Thyroid gland (tissue), 4 donors: ENCODE measurements at regions not wholly inside any gene's neighbourhood (a gene's known extent, or its start where the extent isn't known, plus 50 kb on each side); places are given as distances from the start of the nearest gene placed in this dataset.

Experiments
- DNase-seq, 2 donors: peaks; one replicate each; pipeline ENCODE4 v3.0.0-alpha.2; 2019
- H3K27ac ChIP-seq, 3 donors: fragments of 200-600 bp; sonication (generic); 1 replicate in 2 of 3; 2 replicates in 1 of 3; pipeline ENCODE4 v1.5.1; 2016 to 2019; ENCODE audit warnings: mild to moderate bottlenecking in 1 of 3, moderate library complexity in 1 of 3
- H3K27me3 ChIP-seq: fragments of 200-600 bp; sonication (generic); one replicate; pipeline ENCODE4 v1.5.1; 2019
- H3K36me3 ChIP-seq, 2 donors: fragments of 200-600 bp; sonication (generic); one replicate each; pipeline ENCODE4 v1.5.1; 2016 to 2019
- H3K4me1 ChIP-seq, 2 donors: fragments of 200-600 bp; sonication (generic); one replicate each; pipeline ENCODE4 v1.5.1; 2017 to 2019
- H3K4me3 ChIP-seq, 3 donors: fragments of 200-600 bp; sonication (generic); replicated peaks in 1 of 3; 1 replicate in 2 of 3; 2 replicates in 1 of 3; pipeline ENCODE4 v1.5.1; 2016; ENCODE audit warnings: mild to moderate bottlenecking in 1 of 3
- H3K9me3 ChIP-seq: fragments of 200-600 bp; sonication (generic); one replicate; pipeline ENCODE4 v1.5.1; 2017
- CTCF ChIP-seq, 6 experiments: fragments of 200-600 bp in 3 of 6; fragments of 450-650 bp in 3 of 6; sonication (generic) in 3 of 6; IDR thresholded peaks; one replicate each; pipeline ENCODE4 v1.5.1; 2016 to 2019; ENCODE audit warnings: antibody characterized with exemption in 6 of 6, mild to moderate bottlenecking in 2 of 6, inconsistent platforms in 1 of 6, moderate library complexity in 1 of 6
- POLR2A ChIP-seq, 2 donors: fragments of 450-650 bp; IDR thresholded peaks; one replicate each; pipeline ENCODE4 v1.6.1; 2017; ENCODE audit warnings: antibody characterized with exemption in 2 of 2, mild to moderate bottlenecking in 2 of 2, moderate library complexity in 1 of 2
- WGBS, 2 donors: methylation state at CpG; one replicate each; pipeline ENCODE4 v1.1.5; 2017; 5-methylcytosine and 5-hydroxymethylcytosine counted together
- intact Hi-C: fragments of 100-400 bp; cut with DNase I; formaldehyde crosslinking; loops from one replicate; pipeline ENCODE4 v1.15.1; 2023

- H3K36me3 ChIP-seq = no peaks in the 10 kb centered on the region
- no peaks in the 10 kb centered on the region for H3K4me1 ChIP-seq
- H3K27ac ChIP-seq = no peak overlapping the region
- 63 to 66% methylated on average over 5 of the region's 5 CpGs for WGBS, 2 donors
- intact Hi-C loops = no loop called here
- no peak for DNase-seq
- TF ChIP-seq POLR2A (IDR thresholded peaks at IDR 0.05) = no peak
- no peaks in the 10 kb centered on the region for H3K27me3 ChIP-seq
- H3K9me3 ChIP-seq = no peaks in the 10 kb centered on the region
- H3K4me3 ChIP-seq = no peak overlapping the region
Observed at GRCh38 chr1:17903386-17903785, 148.3 kb downstream of the ACTL8 start.

- TF ChIP-seq CTCF (IDR thresholded peaks at IDR 0.05) = no peak
- TF ChIP-seq POLR2A (IDR thresholded peaks at IDR 0.05) = no peak
- Histone ChIP-seq H3K9me3 (no peaks in the 10 kb centered on the region), H3K4me3 (no peak overlapping the region), H3K36me3 (no peaks in the 10 kb centered on the region), H3K27ac (no peak overlapping the region), H3K4me1 (no peaks in the 10 kb centered on the region), H3K27me3 (no peaks in the 10 kb centered on the region)
- intact Hi-C loops = no loop called here
- DNase-seq = no peak
- 48 to 74% methylated on average over 5 of the region's 5 CpGs for whole genome bisulfite sequencing, 2 donors
Observed at GRCh38 chr1:17904290-17904689, 149.2 kb downstream of the ACTL8 start.

GRCh38 chr1:17907999-17908398 lies 152.9 kb downstream of the ACTL8 start:
- intact Hi-C loops = no loop called here
- WGBS, 2 donors = 64 to 77% methylated on average over 3 of the region's 3 CpGs
- H3K9me3 ChIP-seq = no peaks in the 10 kb centered on the region

GRCh38 chr1:17908945-17909344 lies 153.8 kb downstream of the ACTL8 start:
- no peaks in the 10 kb centered on the region for H3K9me3 ChIP-seq
- no peak overlapping the region for H3K27ac ChIP-seq
- no peak for DNase-seq
- no peaks in the 10 kb centered on the region for H3K36me3 ChIP-seq
- intact Hi-C loops = no loop called here
- no peaks in the 10 kb centered on the region for H3K27me3 ChIP-seq
- TF ChIP-seq POLR2A (IDR thresholded peaks at IDR 0.05) (no peak), CTCF (IDR thresholded peaks at IDR 0.05) (no peak)
- no peak overlapping the region for H3K4me3 ChIP-seq
- H3K4me1 ChIP-seq = no peaks in the 10 kb centered on the region

More at GRCh38 chr1:17907999-17908398, 152.9 kb downstream of the ACTL8 start:
- H3K27ac ChIP-seq = no peak overlapping the region
- DNase-seq = no peak
- no peaks in the 10 kb centered on the region for H3K36me3 ChIP-seq
- H3K4me1 ChIP-seq = no peaks in the 10 kb centered on the region
- no peak for TF ChIP-seq CTCF (IDR thresholded peaks at IDR 0.05)
- TF ChIP-seq POLR2A (IDR thresholded peaks at IDR 0.05) = no peak
- no peaks in the 10 kb centered on the region for H3K27me3 ChIP-seq
- H3K4me3 ChIP-seq = no peak overlapping the region

- 9 to 11% methylated on average over 4 of the region's 4 CpGs for WGBS, 2 donors
- TF ChIP-seq POLR2A (IDR thresholded peaks at IDR 0.05) (no peak), CTCF (IDR thresholded peaks at IDR 0.05) (no peak)
- no peak overlapping the region for H3K27ac ChIP-seq
- no peaks in the 10 kb centered on the region for H3K36me3 ChIP-seq
- no peak overlapping the region for H3K4me3 ChIP-seq
- DNase-seq = no peak
- no peaks in the 10 kb centered on the region for H3K4me1 ChIP-seq
- H3K27me3 ChIP-seq = no peaks in the 10 kb centered on the region
- H3K9me3 ChIP-seq = no peaks in the 10 kb centered on the region
- intact Hi-C loops = no loop called here
Observed at GRCh38 chr1:17909634-17910033, 154.5 kb downstream of the ACTL8 start.

GRCh38 chr1:17911791-17912190 lies 156.7 kb downstream of the ACTL8 start:
- no peak overlapping the region for H3K4me3 ChIP-seq
- no peak for TF ChIP-seq CTCF (IDR thresholded peaks at IDR 0.05)
- no peak for TF ChIP-seq POLR2A (IDR thresholded peaks at IDR 0.05)
- H3K4me1 ChIP-seq = peaks cover 0 to 8% of the 10 kb centered on the region in 2 donors
- no peak for DNase-seq
- H3K9me3 ChIP-seq = no peaks in the 10 kb centered on the region
- WGBS, 2 donors = 41 to 44% methylated on average over 4 of the region's 4 CpGs
- intact Hi-C loops = no loop called here
- no peaks in the 10 kb centered on the region for H3K36me3 ChIP-seq
- no peaks in the 10 kb centered on the region for H3K27me3 ChIP-seq
- H3K27ac ChIP-seq = no peak overlapping the region
